ENCODE measurements at regions not wholly inside any gene's neighbourhood (a gene's known extent, or its start where the extent isn't known, plus 50 kb on each side); places are given as distances from the start of the nearest gene placed in this dataset.
"Not testable (repeated sequence)": the region's sequence is repeated elsewhere in the genome, so short reads cannot be mapped to it uniquely, and the experiment has no call there.

DNA sequence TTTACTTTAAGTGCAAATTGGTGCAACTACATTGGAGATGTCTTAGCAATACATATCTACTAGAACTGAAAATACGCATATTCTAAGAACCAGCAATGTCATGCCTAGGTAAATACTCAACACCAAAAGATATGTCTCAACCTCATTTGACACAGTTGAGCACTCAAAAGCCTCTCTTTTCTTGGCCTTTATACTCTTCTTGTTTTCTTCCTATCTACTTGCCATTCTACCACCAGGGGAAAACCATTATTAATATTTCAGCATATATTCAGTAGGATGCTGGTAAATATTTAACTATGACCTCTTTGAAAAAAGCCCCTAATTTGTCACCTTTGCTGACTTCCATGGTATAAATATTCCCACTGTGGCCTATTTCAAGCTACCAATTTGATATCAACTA lies 443.8 kb downstream of the LRRC70 start:
- no peaks in the 10 kb centered on the region for H3K4me1 ChIP-seq
- no peaks in the 10 kb centered on the region for H3K36me3 ChIP-seq
- H3K27me3 ChIP-seq: no peaks in the 10 kb centered on the region
- peaks cover 0 to 5% of the 10 kb centered on the region in 2 donors for H3K9me3 ChIP-seq
- H3K4me3 ChIP-seq: no peak overlapping the region
- no peak overlapping the region for H3K27ac ChIP-seq
- TF ChIP-seq POLR2A (IDR thresholded peaks at IDR 0.05) (no peak), POLR2AphosphoS5 (IDR thresholded peaks at IDR 0.05) (no peak), EP300 (IDR thresholded peaks at IDR 0.05; ENCODE audit: low read depth) (no peak)
- TF ChIP-seq, protein P1, sequence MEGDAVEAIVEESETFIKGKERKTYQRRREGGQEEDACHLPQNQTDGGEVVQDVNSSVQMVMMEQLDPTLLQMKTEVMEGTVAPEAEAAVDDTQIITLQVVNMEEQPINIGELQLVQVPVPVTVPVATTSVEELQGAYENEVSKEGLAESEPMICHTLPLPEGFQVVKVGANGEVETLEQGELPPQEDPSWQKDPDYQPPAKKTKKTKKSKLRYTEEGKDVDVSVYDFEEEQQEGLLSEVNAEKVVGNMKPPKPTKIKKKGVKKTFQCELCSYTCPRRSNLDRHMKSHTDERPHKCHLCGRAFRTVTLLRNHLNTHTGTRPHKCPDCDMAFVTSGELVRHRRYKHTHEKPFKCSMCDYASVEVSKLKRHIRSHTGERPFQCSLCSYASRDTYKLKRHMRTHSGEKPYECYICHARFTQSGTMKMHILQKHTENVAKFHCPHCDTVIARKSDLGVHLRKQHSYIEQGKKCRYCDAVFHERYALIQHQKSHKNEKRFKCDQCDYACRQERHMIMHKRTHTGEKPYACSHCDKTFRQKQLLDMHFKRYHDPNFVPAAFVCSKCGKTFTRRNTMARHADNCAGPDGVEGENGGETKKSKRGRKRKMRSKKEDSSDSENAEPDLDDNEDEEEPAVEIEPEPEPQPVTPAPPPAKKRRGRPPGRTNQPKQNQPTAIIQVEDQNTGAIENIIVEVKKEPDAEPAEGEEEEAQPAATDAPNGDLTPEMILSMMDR (IDR thresholded peaks at IDR 0.05): no peak
- intact Hi-C loops (cut with DNase I; ENCODE audit: low total_unique reads): no loop called here
- no peak for DNase-seq
- 89 to 94% methylated on average over 1 of the region's 1 CpG for WGBS, 2 donors (ENCODE audit: low coverage in 1 of 2)
- in situ Hi-C loops (cut with MboI; ENCODE audit: low pct_ligation_motif_present in 1 of 4, low pct_unique_long_range_greater_than_20kb in 1 of 4, low sequenced_read_pairs in 3 of 4): no loop called here

DNA sequence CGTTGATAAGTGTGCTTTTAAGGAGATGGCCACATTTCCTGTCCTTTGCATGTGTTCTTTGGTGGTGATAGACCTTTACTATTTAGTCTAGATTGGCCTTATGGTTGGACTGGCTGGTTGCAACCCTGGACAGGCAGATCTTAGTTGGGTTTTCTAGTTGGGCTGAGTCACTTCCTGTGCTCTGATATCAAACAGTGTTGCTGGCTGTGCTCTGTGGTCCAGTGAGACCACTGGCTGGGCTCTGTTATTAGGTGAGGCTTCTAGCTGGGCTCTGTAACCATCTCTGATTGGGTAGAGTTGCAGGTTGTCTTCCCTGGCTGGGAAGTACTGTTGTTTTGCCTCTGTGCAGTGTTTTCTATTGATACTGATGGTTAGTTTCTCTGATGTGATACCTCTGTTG lies 432.5 kb downstream of the LRRC70 start:
- WGBS, 2 donors (ENCODE audit: low coverage in 1 of 2): 52 to 62% methylated on average over 1 of the region's 1 CpG
- H3K27ac ChIP-seq: no peak overlapping the region
- no peak overlapping the region for H3K4me3 ChIP-seq
- no peaks in the 10 kb centered on the region for H3K36me3 ChIP-seq
- no peak for DNase-seq
- TF ChIP-seq, protein P1 (IDR thresholded peaks at IDR 0.05): no peak
- TF ChIP-seq POLR2A (IDR thresholded peaks at IDR 0.05) (no peak), EP300 (IDR thresholded peaks at IDR 0.05; ENCODE audit: low read depth) (no peak), POLR2AphosphoS5 (IDR thresholded peaks at IDR 0.05) (no peak)
- intact Hi-C loops (cut with DNase I; ENCODE audit: low total_unique reads) (no loop called here), in situ Hi-C loops (cut with MboI; ENCODE audit: low pct_ligation_motif_present in 1 of 4, low pct_unique_long_range_greater_than_20kb in 1 of 4, low sequenced_read_pairs in 3 of 4) (no loop called here)
- H3K9me3 ChIP-seq: peaks cover 0 to 12% of the 10 kb centered on the region in 2 donors
- H3K4me1 ChIP-seq: no peaks in the 10 kb centered on the region
- H3K27me3 ChIP-seq: no peaks in the 10 kb centered on the region

DNA sequence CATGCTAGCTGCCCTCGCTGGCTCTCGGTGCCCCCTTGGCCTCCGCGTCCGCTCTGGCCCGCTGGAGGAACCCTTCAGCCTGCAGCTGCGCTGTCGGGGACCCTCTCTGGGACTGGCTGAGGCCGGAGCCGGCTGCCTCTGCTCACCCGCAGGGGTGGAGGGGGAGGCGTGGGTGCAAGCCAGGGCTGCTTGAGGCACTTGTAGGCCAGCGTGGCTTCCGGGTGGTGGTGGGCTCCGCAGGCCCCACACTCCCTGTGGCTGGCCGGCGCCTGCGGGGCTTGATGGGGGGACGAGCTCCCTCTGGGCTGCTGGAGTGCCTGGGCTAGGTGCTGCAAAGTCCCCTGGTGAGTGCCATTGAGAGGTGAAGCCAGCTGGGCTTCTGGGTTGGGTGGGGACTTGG lies 429.6 kb downstream of the LRRC70 start:
- 60 to 95% methylated on average over 1 to 12 of the region's 19 CpGs for WGBS, 2 donors (ENCODE audit: low coverage in 1 of 2)
- H3K4me1 ChIP-seq: no peaks in the 10 kb centered on the region
- TF ChIP-seq EP300 (IDR thresholded peaks at IDR 0.05; ENCODE audit: low read depth): no peak
- TF ChIP-seq POLR2AphosphoS5 (IDR thresholded peaks at IDR 0.05): no peak
- no peak for TF ChIP-seq POLR2A (IDR thresholded peaks at IDR 0.05)
- TF ChIP-seq, protein P1 (IDR thresholded peaks at IDR 0.05): no peak
- H3K36me3 ChIP-seq: no peaks in the 10 kb centered on the region
- in situ Hi-C loops (cut with MboI; ENCODE audit: low pct_ligation_motif_present in 1 of 4, low pct_unique_long_range_greater_than_20kb in 1 of 4, low sequenced_read_pairs in 3 of 4): no loop called here
- intact Hi-C loops (cut with DNase I; ENCODE audit: low total_unique reads): no loop called here
- no peak overlapping the region for H3K4me3 ChIP-seq
- no peak overlapping the region for H3K27ac ChIP-seq
- H3K9me3 ChIP-seq: peaks cover 0 to 12% of the 10 kb centered on the region in 2 donors
- no peaks in the 10 kb centered on the region for H3K27me3 ChIP-seq
- DNase-seq: no peak

DNA sequence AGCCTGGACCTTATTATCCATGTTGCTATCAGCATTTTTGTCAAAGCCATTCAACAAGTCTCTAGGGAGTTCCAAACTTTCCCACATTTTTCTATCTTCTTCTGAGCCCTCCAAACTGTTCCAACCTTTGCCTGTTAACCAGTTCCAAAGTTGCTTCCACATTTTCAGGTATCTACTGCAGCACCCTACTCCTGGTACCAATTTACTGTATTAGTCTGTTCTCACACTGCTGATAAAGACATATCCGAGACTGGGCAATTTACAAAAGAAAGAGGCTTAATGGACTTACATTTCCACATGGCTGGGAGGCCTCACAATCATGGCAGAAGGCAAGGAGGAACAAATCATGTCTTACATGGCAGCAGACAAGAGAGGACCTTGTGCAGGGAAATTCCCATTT lies 416.2 kb downstream of the LRRC70 start:
- in situ Hi-C loops (cut with MboI; ENCODE audit: low pct_ligation_motif_present in 1 of 4, low pct_unique_long_range_greater_than_20kb in 1 of 4, low sequenced_read_pairs in 3 of 4); H3K9me3 ChIP-seq; H3K27me3 ChIP-seq; H3K36me3 ChIP-seq; H3K27ac ChIP-seq; H3K4me3 ChIP-seq; H3K4me1 ChIP-seq; DNase-seq; intact Hi-C loops (cut with DNase I; ENCODE audit: low total_unique reads): not testable (repeated sequence)
- WGBS, 2 donors (ENCODE audit: low coverage in 1 of 2): 0 to 83% methylated on average over 1 of the region's 1 CpG

DNA sequence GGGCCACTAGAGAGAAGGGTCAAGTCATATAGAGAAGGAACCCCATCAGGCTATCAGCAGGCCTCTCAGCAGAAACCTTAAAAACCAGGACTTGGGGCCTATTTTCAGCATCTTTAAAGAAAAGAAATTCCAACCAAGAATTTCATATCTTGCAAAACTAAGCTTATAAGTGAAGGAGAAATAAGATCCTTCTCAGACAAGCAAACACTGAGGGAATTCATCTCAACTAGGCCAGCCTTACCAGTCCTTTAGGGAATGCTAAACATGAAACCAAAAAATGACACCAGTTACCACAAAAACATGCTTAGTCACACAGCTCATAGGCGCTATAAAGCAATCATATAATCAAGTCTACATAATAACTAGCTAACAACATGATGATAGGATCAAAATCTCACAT lies 407.1 kb downstream of the LRRC70 start:
- intact Hi-C loops (cut with DNase I; ENCODE audit: low total_unique reads) (no loop called here), in situ Hi-C loops (cut with MboI; ENCODE audit: low pct_ligation_motif_present in 1 of 4, low pct_unique_long_range_greater_than_20kb in 1 of 4, low sequenced_read_pairs in 3 of 4) (no loop called here)
- Histone ChIP-seq H3K9me3 (peaks cover 18 to 32% of the 10 kb centered on the region in 2 donors), H3K4me1 (no peaks in the 10 kb centered on the region), H3K36me3 (no peaks in the 10 kb centered on the region), H3K27ac (no peak overlapping the region), H3K4me3 (no peak overlapping the region), H3K27me3 (no peaks in the 10 kb centered on the region)
- 75 to 80% methylated on average over 1 of the region's 1 CpG for WGBS, 2 donors (ENCODE audit: low coverage in 1 of 2)
- DNase-seq: no peak
- TF ChIP-seq POLR2A (IDR thresholded peaks at IDR 0.05) (no peak), POLR2AphosphoS5 (IDR thresholded peaks at IDR 0.05) (no peak), EP300 (IDR thresholded peaks at IDR 0.05; ENCODE audit: low read depth) (no peak)
- TF ChIP-seq, protein P1 (IDR thresholded peaks at IDR 0.05): no peak

Measured in transverse colon (tissue), 4 donors.